ENCODE measurements at regions not wholly inside any gene's neighbourhood (a gene's known extent, or its start where the extent isn't known, plus 50 kb on each side); places are given as distances from the start of the nearest gene placed in this dataset.

DNA sequence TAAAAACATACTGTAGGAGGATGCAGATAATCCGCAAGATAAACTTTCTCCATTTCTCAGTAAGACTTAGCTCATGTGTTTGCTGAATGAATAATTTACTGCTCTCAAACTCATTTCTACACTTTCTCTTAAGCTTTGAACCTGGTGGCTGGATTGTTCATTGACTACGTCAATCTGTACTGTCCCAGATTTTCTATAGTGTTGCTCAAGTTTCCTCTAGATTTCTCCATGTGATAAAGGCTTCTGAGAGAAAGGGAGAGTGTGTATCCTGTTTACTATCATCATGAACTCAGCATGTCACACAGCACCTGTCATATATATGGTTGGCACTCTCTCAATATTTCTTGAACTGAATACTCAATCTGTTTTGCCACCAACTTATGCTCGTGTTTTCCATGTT lies 518.0 kb upstream of the TBX3 start:
- H3K9ac ChIP-seq, result no peak overlapping the region
- peaks cover 12% of the 10 kb centered on the region for H3K4me1 ChIP-seq
- H4K20me1 ChIP-seq, result no peaks in the 10 kb centered on the region
- no peak for TF ChIP-seq Cebpa-rat (IDR thresholded peaks at IDR 0.05)
- H3K36me3 ChIP-seq, result no peaks in the 10 kb centered on the region
- H3K9me3 ChIP-seq, result no peaks in the 10 kb centered on the region
- no peak overlapping the region for H3K4me3 ChIP-seq
- no peak overlapping the region for H3K27ac ChIP-seq
- H3K4me2 ChIP-seq, result no peak overlapping the region
- no peaks in the 10 kb centered on the region for H3K27me3 ChIP-seq

DNA sequence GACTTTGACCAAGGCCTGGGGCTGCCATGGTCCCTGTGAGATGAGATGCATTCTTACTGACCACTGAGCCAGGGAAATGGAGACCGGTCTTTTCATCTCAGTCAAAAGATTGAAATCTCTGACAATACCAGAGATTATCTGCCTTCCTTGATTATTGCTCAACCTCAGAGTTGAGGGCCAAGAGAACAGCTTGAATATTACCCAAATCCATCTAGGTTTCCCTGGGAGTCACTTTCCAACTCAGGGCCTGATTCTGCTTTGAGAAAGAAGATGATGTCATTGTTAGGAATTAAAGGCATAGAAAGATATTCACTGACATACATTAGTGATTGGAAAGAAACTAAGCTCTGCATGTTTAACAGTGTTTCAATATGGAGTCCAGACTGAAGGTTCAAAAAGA lies 515.9 kb upstream of the TBX3 start:
- Histone ChIP-seq H3K4me2 (no peak overlapping the region), H3K27ac (no peak overlapping the region), H3K36me3 (no peaks in the 10 kb centered on the region), H3K9me3 (no peaks in the 10 kb centered on the region), H4K20me1 (no peaks in the 10 kb centered on the region), H3K4me3 (no peak overlapping the region), H3K4me1 (peaks cover 12% of the 10 kb centered on the region), H3K9ac (no peak overlapping the region), H3K27me3 (no peaks in the 10 kb centered on the region)
- no peak for TF ChIP-seq Cebpa-rat (IDR thresholded peaks at IDR 0.05)

GRCh38 chr12:115194857-115195256 lies 510.9 kb upstream of the TBX3 start:
- Histone ChIP-seq H3K4me2 (no peak overlapping the region), H4K20me1 (no peaks in the 10 kb centered on the region), H3K27ac (no peak overlapping the region), H3K4me1 (no peaks in the 10 kb centered on the region), H3K4me3 (no peak overlapping the region), H3K9me3 (no peaks in the 10 kb centered on the region), H3K27me3 (no peaks in the 10 kb centered on the region), H3K9ac (no peak overlapping the region), H3K36me3 (no peaks in the 10 kb centered on the region)
- no peak for TF ChIP-seq Cebpa-rat (IDR thresholded peaks at IDR 0.05)

DNA sequence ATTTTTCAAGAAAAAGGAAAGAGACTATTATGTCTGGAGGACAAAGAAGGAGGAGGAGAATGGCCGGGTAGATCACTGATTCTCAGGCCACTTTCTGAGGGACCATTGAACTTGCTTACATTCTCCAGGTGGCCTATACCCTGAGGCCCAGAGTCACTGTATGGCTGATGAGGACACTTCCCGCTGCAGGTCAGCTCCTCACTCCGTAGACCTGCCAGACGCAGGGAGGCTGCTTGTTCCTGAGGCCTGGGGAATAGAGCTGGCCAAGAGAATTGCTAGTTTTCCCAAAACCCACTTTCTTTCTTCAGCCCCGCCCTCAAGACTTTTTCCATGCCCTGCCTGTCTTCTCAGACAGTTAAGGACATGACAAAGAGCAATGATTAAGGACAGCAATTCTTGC lies 510.5 kb upstream of the TBX3 start:
- H3K4me1 ChIP-seq, result no peaks in the 10 kb centered on the region
- no peak overlapping the region for H3K9ac ChIP-seq
- no peaks in the 10 kb centered on the region for H3K27me3 ChIP-seq
- no peak overlapping the region for H3K4me3 ChIP-seq
- H3K36me3 ChIP-seq, result no peaks in the 10 kb centered on the region
- no peaks in the 10 kb centered on the region for H4K20me1 ChIP-seq
- no peaks in the 10 kb centered on the region for H3K9me3 ChIP-seq
- H3K27ac ChIP-seq, result no peak overlapping the region
- no peak for TF ChIP-seq Cebpa-rat (IDR thresholded peaks at IDR 0.05)
- no peak overlapping the region for H3K4me2 ChIP-seq

- no peak overlapping the region for H3K4me2 ChIP-seq
- no peaks in the 10 kb centered on the region for H3K9me3 ChIP-seq
- no peaks in the 10 kb centered on the region for H4K20me1 ChIP-seq
- no peaks in the 10 kb centered on the region for H3K27me3 ChIP-seq
- no peaks in the 10 kb centered on the region for H3K4me1 ChIP-seq
- H3K9ac ChIP-seq, result no peak overlapping the region
- H3K4me3 ChIP-seq, result no peak overlapping the region
- TF ChIP-seq Cebpa-rat (IDR thresholded peaks at IDR 0.05), result no peak; the same call in 1 of the 2 replicates
- no peak overlapping the region for H3K27ac ChIP-seq
- H3K36me3 ChIP-seq, result no peaks in the 10 kb centered on the region
Measured at GRCh38 chr12:115191342-115191741, 507.4 kb upstream of the TBX3 start.

GRCh38 chr12:115190010-115190770 lies 506.2 kb upstream of the TBX3 start:
- H3K4me1 ChIP-seq, result no peaks in the 10 kb centered on the region
- no peaks in the 10 kb centered on the region for H4K20me1 ChIP-seq
- H3K27ac ChIP-seq, result no peak overlapping the region
- H3K36me3 ChIP-seq, result no peaks in the 10 kb centered on the region
- no peaks in the 10 kb centered on the region for H3K27me3 ChIP-seq
- no peak overlapping the region for H3K9ac ChIP-seq
- H3K4me3 ChIP-seq, result no peak overlapping the region
- H3K4me2 ChIP-seq, result no peak overlapping the region
- TF ChIP-seq Cebpa-rat (IDR thresholded peaks at IDR 0.05), result no peak
- H3K9me3 ChIP-seq, result no peaks in the 10 kb centered on the region

GRCh38 chr12:115185506-115185905 lies 501.5 kb upstream of the TBX3 start:
- H3K27ac ChIP-seq, result no peak overlapping the region
- H3K36me3 ChIP-seq, result no peaks in the 10 kb centered on the region
- H3K9me3 ChIP-seq, result no peaks in the 10 kb centered on the region
- H3K4me2 ChIP-seq, result no peak overlapping the region
- H4K20me1 ChIP-seq, result no peaks in the 10 kb centered on the region
- TF ChIP-seq Cebpa-rat (IDR thresholded peaks at IDR 0.05), result no peak
- H3K4me1 ChIP-seq, result no peaks in the 10 kb centered on the region
- H3K4me3 ChIP-seq, result no peak overlapping the region
- no peak overlapping the region for H3K9ac ChIP-seq
- H3K27me3 ChIP-seq, result no peaks in the 10 kb centered on the region

DNA sequence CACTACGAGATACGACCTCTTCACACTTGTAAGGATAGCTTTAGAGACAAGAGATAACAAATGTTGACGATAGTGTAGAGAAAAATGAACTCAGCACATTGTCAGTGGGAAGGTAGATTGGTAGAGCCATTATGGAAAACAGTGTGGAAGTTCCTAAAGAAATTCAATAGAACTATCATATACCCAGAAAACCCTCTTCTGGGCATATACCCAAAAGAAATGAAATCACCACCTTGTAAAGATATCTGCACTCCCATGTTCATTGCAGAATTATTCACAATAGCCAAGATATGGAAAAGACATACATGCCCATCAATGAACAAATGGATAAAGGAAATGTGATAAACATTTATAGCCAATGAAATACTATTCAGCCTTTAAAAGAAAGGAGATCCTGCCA lies 499.8 kb upstream of the TBX3 start:
- Histone ChIP-seq H3K4me3 (no peak overlapping the region), H3K9me3 (no peaks in the 10 kb centered on the region), H3K36me3 (no peaks in the 10 kb centered on the region), H3K27ac (no peak overlapping the region), H3K9ac (no peak overlapping the region), H3K4me1 (no peaks in the 10 kb centered on the region), H3K27me3 (no peaks in the 10 kb centered on the region), H3K4me2 (no peak overlapping the region), H4K20me1 (no peaks in the 10 kb centered on the region)
- TF ChIP-seq Cebpa-rat (IDR thresholded peaks at IDR 0.05), result no peak

- no peak overlapping the region for H3K4me2 ChIP-seq
- no peaks in the 10 kb centered on the region for H3K4me1 ChIP-seq
- no peaks in the 10 kb centered on the region for H3K36me3 ChIP-seq
- H3K4me3 ChIP-seq, result no peak overlapping the region
- H3K27ac ChIP-seq, result no peak overlapping the region
- no peaks in the 10 kb centered on the region for H3K9me3 ChIP-seq
- no peak for TF ChIP-seq Cebpa-rat (IDR thresholded peaks at IDR 0.05)
- H3K9ac ChIP-seq, result no peak overlapping the region
- H4K20me1 ChIP-seq, result no peaks in the 10 kb centered on the region
- H3K27me3 ChIP-seq, result no peaks in the 10 kb centered on the region
Measured at GRCh38 chr12:115177899-115178298, 493.9 kb upstream of the TBX3 start.

DNA sequence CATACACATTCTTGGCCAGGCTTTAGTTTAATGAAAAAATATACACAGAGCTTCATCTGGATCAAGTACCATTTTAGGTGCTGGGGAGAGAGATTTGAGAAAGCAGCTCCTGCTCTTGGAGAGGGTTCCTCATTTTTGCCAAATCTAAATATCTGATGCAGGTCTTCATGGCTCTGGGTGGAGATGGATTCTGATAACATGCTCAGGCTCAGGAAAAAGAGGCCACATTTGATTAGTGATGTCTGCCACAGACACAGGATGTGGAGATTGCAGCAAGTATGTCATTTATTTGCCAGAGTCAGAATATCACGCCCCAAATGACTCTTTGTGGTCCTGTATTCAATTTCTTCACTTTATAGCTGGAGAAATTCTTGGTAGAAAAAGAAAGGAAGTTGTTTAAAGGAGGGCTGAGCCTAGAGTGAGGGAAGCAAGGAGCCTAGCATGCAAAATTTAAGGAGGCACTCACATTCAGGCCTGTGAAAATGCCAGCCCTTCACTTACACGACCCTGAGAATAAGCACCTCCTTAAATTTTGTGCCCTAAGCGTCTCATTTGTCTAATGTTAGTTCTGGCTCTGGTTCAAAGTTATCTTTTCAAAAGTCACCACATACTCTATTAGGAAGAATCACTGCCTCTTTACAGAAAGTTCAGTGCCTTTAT lies 492.9 kb upstream of the TBX3 start:
- Histone ChIP-seq H3K4me2 (no peak overlapping the region), H3K27me3 (no peaks in the 10 kb centered on the region), H3K9ac (no peak overlapping the region), H3K4me3 (no peak overlapping the region), H4K20me1 (no peaks in the 10 kb centered on the region), H3K9me3 (no peaks in the 10 kb centered on the region), H3K36me3 (no peaks in the 10 kb centered on the region), H3K4me1 (no peaks in the 10 kb centered on the region), H3K27ac (no peak overlapping the region)
- TF ChIP-seq Cebpa-rat (IDR thresholded peaks at IDR 0.05), result no peak

Data from BLaER1 (cell line).